Endodermal cell (in vitro differentiated cells): ENCODE measurements at regions not wholly inside any gene's neighbourhood (a gene's known extent, or its start where the extent isn't known, plus 50 kb on each side); places are given as distances from the start of the nearest gene placed in this dataset.

Source experiments
- DNase-seq: peaks from one replicate; pipeline ENCODE4 v3.0.0-alpha.2; 2017
- H3K27ac ChIP-seq: 2 replicates; pipeline ENCODE4 v1.5.1; 2013; ENCODE audit warnings: mild to moderate bottlenecking, low read depth, low read length, moderate library complexity
- H3K27me3 ChIP-seq: 2 replicates; pipeline ENCODE4 v1.6.1; 2013; ENCODE audit warnings: mild to moderate bottlenecking, low read length, moderate library complexity; ENCODE audit not compliant: insufficient read depth, control insufficient read depth, poor library complexity, severe bottlenecking
- H3K36me3 ChIP-seq: 2 replicates; pipeline ENCODE4 v1.7.0; 2013; ENCODE audit warnings: mild to moderate bottlenecking, low read length, moderate library complexity; ENCODE audit not compliant: control insufficient read depth, insufficient read depth
- H3K4me1 ChIP-seq: one replicate; pipeline ENCODE4 v1.7.0; 2013; ENCODE audit warnings: low read length; ENCODE audit not compliant: control insufficient read depth, insufficient read depth
- H3K4me3 ChIP-seq: 2 replicates; pipeline ENCODE4 v1.5.1; 2013; ENCODE audit warnings: mild to moderate bottlenecking, low read length, moderate library complexity
- H3K9ac ChIP-seq: 2 replicates; pipeline ENCODE4 v1.6.1; 2013; ENCODE audit warnings: mild to moderate bottlenecking, low read length, moderate library complexity; ENCODE audit not compliant: poor library complexity, severe bottlenecking; ENCODE audit errors: extremely low read depth
- H3K9me3 ChIP-seq: 2 replicates; pipeline ENCODE4 v1.6.1; 2013; ENCODE audit warnings: mild to moderate bottlenecking, low read length, moderate library complexity; ENCODE audit not compliant: control insufficient read depth
- H3K27ac Mint-ChIP-seq: 2 replicates; pipeline ENCODE4 v1.8.0; 2020; ENCODE audit warnings: mixed read lengths
- H3K27me3 Mint-ChIP-seq: 2 replicates; pipeline ENCODE4 v1.8.0; 2021; ENCODE audit warnings: mild to moderate bottlenecking, mixed read lengths; ENCODE audit not compliant: insufficient read depth
- H3K36me3 Mint-ChIP-seq: 2 replicates; pipeline ENCODE4 v1.8.0; 2020; ENCODE audit warnings: low read depth, mixed read lengths
- H3K4me1 Mint-ChIP-seq: 2 replicates; pipeline ENCODE4 v1.8.0; 2020; ENCODE audit warnings: mixed read lengths
- H3K4me3 Mint-ChIP-seq: 2 replicates; pipeline ENCODE4 v1.8.0; 2020; ENCODE audit warnings: mild to moderate bottlenecking, moderate library complexity, mixed read lengths
- H3K9me3 Mint-ChIP-seq: 2 replicates; pipeline ENCODE4 v1.8.0; 2020; ENCODE audit warnings: mild to moderate bottlenecking, mixed read lengths
- WGBS, 2 experiments: methylation state at CpG; one replicate each; pipeline versions ENCODE4 v1.1.5 to v1.1.7; 2013; ENCODE audit warnings: missing lambda C conversion rate in 2 of 2, mixed read lengths in 1 of 2; ENCODE audit not compliant: insufficient coverage in 1 of 2, insufficient read length in 1 of 2; 5-methylcytosine and 5-hydroxymethylcytosine counted together
- TF ChIP-seq, protein P1 (sequence below): fragments of 200-600 bp; sonication (generic); conservative IDR thresholded peaks from 2 replicates; pipeline ENCODE4 v1.5.0; 2021; ENCODE audit warnings: antibody characterized with exemption, mild to moderate bottlenecking

DNA sequence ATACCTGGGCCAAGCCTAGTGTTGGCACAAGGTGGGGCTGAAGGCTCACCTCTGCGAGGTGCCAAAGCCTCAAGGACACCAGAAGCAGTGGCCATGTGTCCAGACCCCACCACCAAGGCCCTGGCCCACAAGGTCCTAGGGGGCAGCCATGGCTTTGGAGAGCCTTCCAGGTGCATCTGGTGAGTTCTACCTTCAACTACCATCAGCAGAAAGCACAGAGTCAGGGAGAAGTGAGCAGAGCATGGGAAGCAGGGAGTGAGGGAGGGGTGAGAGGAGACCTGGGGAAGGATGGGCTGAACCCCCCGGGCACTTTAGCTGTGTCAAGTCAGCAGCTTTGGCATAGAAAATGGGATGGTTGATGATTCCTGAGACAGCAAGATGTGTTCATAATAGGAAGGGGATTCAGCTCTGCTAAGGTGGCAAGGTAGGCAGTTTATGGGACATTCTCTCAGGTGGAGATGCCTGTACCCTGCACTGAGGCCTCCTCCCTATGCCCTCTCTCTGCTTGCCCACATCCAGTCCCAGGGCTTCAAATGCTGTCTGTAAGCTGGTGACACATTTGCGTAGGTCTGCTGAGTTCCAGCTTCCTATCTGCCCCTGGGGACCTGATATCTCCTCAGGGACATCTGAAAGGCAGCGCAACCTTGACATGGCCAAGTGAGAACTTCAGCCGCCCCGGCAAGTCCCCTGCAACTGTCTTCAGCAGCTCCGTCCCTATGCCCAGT, 83.4 kb upstream of the RGPD5 start:
- Histone ChIP-seq H3K9ac (no peak overlapping the region), H3K4me3 (no peak overlapping the region), H3K9me3 (no peaks in the 10 kb centered on the region), H3K27ac (no peak overlapping the region), H3K36me3 (no peaks in the 10 kb centered on the region), H3K4me1 (no peaks in the 10 kb centered on the region), H3K27me3 (no peaks in the 10 kb centered on the region)
- Mint-ChIP-seq H3K36me3 (no peaks in the 10 kb centered on the region), H3K27me3 (no peaks in the 10 kb centered on the region), H3K9me3 (no peaks in the 10 kb centered on the region), H3K27ac (no peak overlapping the region), H3K4me3 (no peak overlapping the region), H3K4me1 (peaks cover 9% of the 10 kb centered on the region)
- DNase-seq = peak; percentile 34
- TF ChIP-seq, protein P1, sequence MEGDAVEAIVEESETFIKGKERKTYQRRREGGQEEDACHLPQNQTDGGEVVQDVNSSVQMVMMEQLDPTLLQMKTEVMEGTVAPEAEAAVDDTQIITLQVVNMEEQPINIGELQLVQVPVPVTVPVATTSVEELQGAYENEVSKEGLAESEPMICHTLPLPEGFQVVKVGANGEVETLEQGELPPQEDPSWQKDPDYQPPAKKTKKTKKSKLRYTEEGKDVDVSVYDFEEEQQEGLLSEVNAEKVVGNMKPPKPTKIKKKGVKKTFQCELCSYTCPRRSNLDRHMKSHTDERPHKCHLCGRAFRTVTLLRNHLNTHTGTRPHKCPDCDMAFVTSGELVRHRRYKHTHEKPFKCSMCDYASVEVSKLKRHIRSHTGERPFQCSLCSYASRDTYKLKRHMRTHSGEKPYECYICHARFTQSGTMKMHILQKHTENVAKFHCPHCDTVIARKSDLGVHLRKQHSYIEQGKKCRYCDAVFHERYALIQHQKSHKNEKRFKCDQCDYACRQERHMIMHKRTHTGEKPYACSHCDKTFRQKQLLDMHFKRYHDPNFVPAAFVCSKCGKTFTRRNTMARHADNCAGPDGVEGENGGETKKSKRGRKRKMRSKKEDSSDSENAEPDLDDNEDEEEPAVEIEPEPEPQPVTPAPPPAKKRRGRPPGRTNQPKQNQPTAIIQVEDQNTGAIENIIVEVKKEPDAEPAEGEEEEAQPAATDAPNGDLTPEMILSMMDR = no peak
- WGBS, 2 experiments = 95 to 96% methylated on average over 6 to 7 of the region's 7 CpGs

DNA sequence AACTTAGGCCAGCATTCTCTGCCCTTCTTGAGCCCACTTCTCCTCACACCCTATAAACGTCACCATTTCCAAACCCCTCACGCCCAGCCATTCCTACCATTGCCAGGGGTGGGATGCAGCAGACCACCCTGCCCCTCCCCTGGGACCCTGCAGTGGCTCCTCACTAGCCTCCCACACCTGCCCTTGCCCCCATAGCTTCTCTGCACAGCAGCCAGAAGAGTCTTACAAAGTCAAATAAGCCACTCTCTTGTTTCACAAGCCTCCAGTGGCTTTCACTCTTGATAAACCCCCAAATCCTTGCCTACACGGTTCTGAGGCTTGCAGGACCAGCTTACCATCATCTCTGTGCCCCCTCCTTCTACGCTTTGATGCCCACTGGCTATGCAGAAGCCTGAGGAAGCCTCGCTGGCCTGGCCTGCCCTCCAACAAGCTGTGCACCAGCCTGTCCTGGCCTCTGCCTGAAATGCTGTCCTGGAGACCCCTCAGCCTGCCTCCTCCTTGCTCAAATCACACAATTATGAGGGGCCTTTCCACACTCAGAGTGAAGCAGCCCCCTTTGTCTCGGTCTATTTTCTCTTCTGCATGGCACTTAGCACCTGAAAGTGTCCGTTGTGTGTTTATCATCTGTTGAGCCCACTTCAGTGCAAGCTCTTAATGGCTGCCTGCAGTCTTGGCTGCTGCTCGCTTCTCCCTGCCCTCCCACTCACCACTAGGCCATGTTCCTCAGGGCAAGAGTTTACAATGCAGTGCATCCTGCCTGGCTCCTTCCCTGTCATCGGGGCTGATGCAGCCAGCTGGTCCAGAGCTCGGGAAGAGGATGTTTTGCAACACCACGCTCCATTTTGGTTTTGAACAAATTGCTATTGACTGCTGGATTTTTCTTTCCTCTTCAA, 82.6 kb upstream of the RGPD5 start:
- no peaks in the 10 kb centered on the region for H3K27me3 ChIP-seq
- Mint-ChIP-seq H3K27me3 (no peaks in the 10 kb centered on the region), H3K4me3 (no peak overlapping the region), H3K36me3 (no peaks in the 10 kb centered on the region), H3K9me3 (no peaks in the 10 kb centered on the region), H3K4me1 (peaks cover 9% of the 10 kb centered on the region), H3K27ac (no peak overlapping the region)
- H3K9ac ChIP-seq = peak overlapping the region; percentile 11
- WGBS, 2 experiments = 80 to 84% methylated on average over 7 to 11 of the region's 11 CpGs
- no peak overlapping the region for H3K4me3 ChIP-seq
- H3K27ac ChIP-seq = no peak overlapping the region
- H3K9me3 ChIP-seq = no peaks in the 10 kb centered on the region
- peak; percentile 44 for DNase-seq
- no peaks in the 10 kb centered on the region for H3K4me1 ChIP-seq
- H3K36me3 ChIP-seq = no peaks in the 10 kb centered on the region
- TF ChIP-seq, protein P1 = no peak

GRCh38 chr2:109712123-109712449, 82.0 kb upstream of the RGPD5 start:
- TF ChIP-seq, protein P1 = no peak
- H3K4me1 ChIP-seq = no peaks in the 10 kb centered on the region
- H3K27ac Mint-ChIP-seq = no peak overlapping the region
- H3K36me3 Mint-ChIP-seq = no peaks in the 10 kb centered on the region
- H3K4me1 Mint-ChIP-seq = peaks cover 12% of the 10 kb centered on the region
- no peak for DNase-seq
- H3K4me3 Mint-ChIP-seq = no peak overlapping the region
- H3K27me3 ChIP-seq = no peaks in the 10 kb centered on the region
- no peak overlapping the region for H3K27ac ChIP-seq
- H3K9me3 ChIP-seq = no peaks in the 10 kb centered on the region
- H3K27me3 Mint-ChIP-seq = no peaks in the 10 kb centered on the region
- no peak overlapping the region for H3K9ac ChIP-seq
- H3K4me3 ChIP-seq = no peak overlapping the region
- no peaks in the 10 kb centered on the region for H3K36me3 ChIP-seq
- no peaks in the 10 kb centered on the region for H3K9me3 Mint-ChIP-seq
- 98% methylated on average over 2 of the region's 2 CpGs; no CpG with 5 or more reads in 1 of the 2 experiments for WGBS, 2 experiments
